ENCODE measurements at regions not wholly inside any gene's neighbourhood (a gene's known extent, or its start where the extent isn't known, plus 50 kb on each side); places are given as distances from the start of the nearest gene placed in this dataset.
A peak's percentile ranks its signal among the peaks of the same experiment; 100 is the strongest.

GRCh38 chr3:31406896-31407295, 125.8 kb upstream of the STT3B start:
- Histone ChIP-seq H3K36me3 (ENCODE audit: low read depth) (no peaks in the 10 kb centered on the region), H3F3A (ENCODE audit: insufficient read depth) (no peaks in the 10 kb centered on the region), H3K4me3 (no peak overlapping the region), H4K20me1 (ENCODE audit: insufficient read depth) (no peaks in the 10 kb centered on the region), H3K79me2 (ENCODE audit: insufficient read depth) (no peaks in the 10 kb centered on the region), H3K9me3 (ENCODE audit: low read depth) (no peaks in the 10 kb centered on the region), H3K4me1 (ENCODE audit: insufficient read depth) (peaks cover 6% of the 10 kb centered on the region), H3K9ac (no peak overlapping the region), H3K27me3 (replicated peaks; ENCODE audit: insufficient read depth) (0 out of 2 replicates have a peak, but pooled peaks cover 12% of the 10 kb centered on the region), H3K9me2 (ENCODE audit: insufficient read depth) (no peaks in the 10 kb centered on the region), H3K4me2 (ENCODE audit: unreplicated experiment) (no peak overlapping the region), H3K27ac (no peak overlapping the region), H2AFZ (no peak overlapping the region)
- TF ChIP-seq EZH2phosphoT487 (IDR thresholded peaks at IDR 0.05; ENCODE audit: insufficient read depth, low read depth) (no peak), EZH2 (IDR thresholded peaks at IDR 0.05; ENCODE audit: insufficient read depth, poor library complexity, severe bottlenecking) (no peak)
- in situ Hi-C loops (cut with MboI) = no loop called here
- DNase-seq = no peak
- WGBS, 2 experiments (ENCODE audit: low coverage in 1 of 2, low lambda C conversion rate in 2 of 2, missing lambda C conversion rate in 2 of 2) = 38 to 55% methylated on average over 1 of the region's 1 CpG

GRCh38 chr3:31407665-31408064, 125.1 kb upstream of the STT3B start:
- Histone ChIP-seq H3K4me2 (ENCODE audit: unreplicated experiment) (no peak overlapping the region), H3K9me2 (ENCODE audit: insufficient read depth) (no peaks in the 10 kb centered on the region), H3K79me2 (ENCODE audit: insufficient read depth) (no peaks in the 10 kb centered on the region), H3K27ac (no peak overlapping the region), H3K9me3 (ENCODE audit: low read depth) (no peaks in the 10 kb centered on the region), H3K9ac (no peak overlapping the region), H3K4me3 (no peak overlapping the region), H4K20me1 (ENCODE audit: insufficient read depth) (no peaks in the 10 kb centered on the region), H3F3A (ENCODE audit: insufficient read depth) (no peaks in the 10 kb centered on the region), H3K27me3 (replicated peaks; ENCODE audit: insufficient read depth) (0 out of 2 replicates have a peak, but pooled peaks cover 5% of the 10 kb centered on the region), H3K36me3 (ENCODE audit: low read depth) (no peaks in the 10 kb centered on the region), H3K4me1 (ENCODE audit: insufficient read depth) (peaks cover 6% of the 10 kb centered on the region), H2AFZ (no peak overlapping the region)
- TF ChIP-seq EZH2phosphoT487 (IDR thresholded peaks at IDR 0.05; ENCODE audit: insufficient read depth, low read depth) (no peak), EZH2 (IDR thresholded peaks at IDR 0.05; ENCODE audit: insufficient read depth, poor library complexity, severe bottlenecking) (no peak)
- in situ Hi-C loops (cut with MboI) = no loop called here
- peak; percentile 53 for DNase-seq
- 39 to 40% methylated on average over 4 of the region's 4 CpGs for WGBS, 2 experiments (ENCODE audit: low coverage in 1 of 2, low lambda C conversion rate in 2 of 2, missing lambda C conversion rate in 2 of 2)

GRCh38 chr3:31408720-31409119, 124.0 kb upstream of the STT3B start:
- H3K9me3 ChIP-seq (ENCODE audit: low read depth) = no peaks in the 10 kb centered on the region
- H3K4me1 ChIP-seq (ENCODE audit: insufficient read depth) = peaks cover 10% of the 10 kb centered on the region
- H3K27ac ChIP-seq = no peak overlapping the region
- no peak overlapping the region for H2AFZ ChIP-seq
- TF ChIP-seq EZH2 (IDR thresholded peaks at IDR 0.05; ENCODE audit: insufficient read depth, poor library complexity, severe bottlenecking) (no peak), EZH2phosphoT487 (IDR thresholded peaks at IDR 0.05; ENCODE audit: insufficient read depth, low read depth) (no peak)
- H3K9ac ChIP-seq = no peak overlapping the region
- no peaks in the 10 kb centered on the region for H3K36me3 ChIP-seq (ENCODE audit: low read depth)
- no peaks in the 10 kb centered on the region for H4K20me1 ChIP-seq (ENCODE audit: insufficient read depth)
- H3K4me3 ChIP-seq = no peak overlapping the region
- WGBS, 2 experiments (ENCODE audit: low coverage in 1 of 2, low lambda C conversion rate in 2 of 2, missing lambda C conversion rate in 2 of 2) = 78 to 90% methylated on average over 3 of the region's 3 CpGs
- H3F3A ChIP-seq (ENCODE audit: insufficient read depth) = no peaks in the 10 kb centered on the region
- in situ Hi-C loops (cut with MboI) = no loop called here
- DNase-seq = no peak
- H3K79me2 ChIP-seq (ENCODE audit: insufficient read depth) = no peaks in the 10 kb centered on the region
- 0 out of 2 replicates have a peak, but pooled peaks cover under 1% of the 10 kb centered on the region for H3K27me3 ChIP-seq (replicated peaks; ENCODE audit: insufficient read depth)
- no peak overlapping the region for H3K4me2 ChIP-seq (ENCODE audit: unreplicated experiment)
- H3K9me2 ChIP-seq (ENCODE audit: insufficient read depth) = no peaks in the 10 kb centered on the region

- in situ Hi-C loops (cut with MboI) = no loop called here
- H3K4me3 ChIP-seq = no peak overlapping the region
- H3F3A ChIP-seq (ENCODE audit: insufficient read depth) = no peaks in the 10 kb centered on the region
- no peaks in the 10 kb centered on the region for H3K9me2 ChIP-seq (ENCODE audit: insufficient read depth)
- DNase-seq = no peak
- no peak overlapping the region for H3K9ac ChIP-seq
- H3K27ac ChIP-seq = no peak overlapping the region
- no peaks in the 10 kb centered on the region for H3K36me3 ChIP-seq (ENCODE audit: low read depth)
- WGBS, 2 experiments (ENCODE audit: low coverage in 1 of 2, low lambda C conversion rate in 2 of 2, missing lambda C conversion rate in 2 of 2) = 72 to 77% methylated on average over 4 of the region's 4 CpGs
- H3K4me2 ChIP-seq (ENCODE audit: unreplicated experiment) = no peak overlapping the region
- peaks cover 10% of the 10 kb centered on the region for H3K4me1 ChIP-seq (ENCODE audit: insufficient read depth)
- H3K27me3 ChIP-seq (replicated peaks; ENCODE audit: insufficient read depth) = no peaks in the 10 kb centered on the region
- H3K9me3 ChIP-seq (ENCODE audit: low read depth) = no peaks in the 10 kb centered on the region
- H4K20me1 ChIP-seq (ENCODE audit: insufficient read depth) = no peaks in the 10 kb centered on the region
- no peak overlapping the region for H2AFZ ChIP-seq
- TF ChIP-seq EZH2 (IDR thresholded peaks at IDR 0.05; ENCODE audit: insufficient read depth, poor library complexity, severe bottlenecking) (no peak), EZH2phosphoT487 (IDR thresholded peaks at IDR 0.05; ENCODE audit: insufficient read depth, low read depth) (no peak)
- no peaks in the 10 kb centered on the region for H3K79me2 ChIP-seq (ENCODE audit: insufficient read depth)
Measured at GRCh38 chr3:31409389-31409788, 123.3 kb upstream of the STT3B start.

- Histone ChIP-seq H3K9me2 (ENCODE audit: insufficient read depth) (no peaks in the 10 kb centered on the region), H3K4me3 (no peak overlapping the region), H3K79me2 (ENCODE audit: insufficient read depth) (no peaks in the 10 kb centered on the region), H2AFZ (no peak overlapping the region), H4K20me1 (ENCODE audit: insufficient read depth) (no peaks in the 10 kb centered on the region), H3K9ac (no peak overlapping the region), H3K4me2 (ENCODE audit: unreplicated experiment) (no peak overlapping the region), H3K4me1 (ENCODE audit: insufficient read depth) (peaks cover 10% of the 10 kb centered on the region), H3K27me3 (replicated peaks; ENCODE audit: insufficient read depth) (no peaks in the 10 kb centered on the region), H3K27ac (no peak overlapping the region), H3F3A (ENCODE audit: insufficient read depth) (no peaks in the 10 kb centered on the region), H3K36me3 (ENCODE audit: low read depth) (no peaks in the 10 kb centered on the region), H3K9me3 (ENCODE audit: low read depth) (no peaks in the 10 kb centered on the region)
- DNase-seq = no peak
- no peak for TF ChIP-seq EZH2phosphoT487 (IDR thresholded peaks at IDR 0.05; ENCODE audit: insufficient read depth, low read depth)
- no peak for TF ChIP-seq EZH2 (IDR thresholded peaks at IDR 0.05; ENCODE audit: insufficient read depth, poor library complexity, severe bottlenecking)
- in situ Hi-C loops (cut with MboI) = no loop called here
- 84 to 87% methylated on average over 6 of the region's 6 CpGs for WGBS, 2 experiments (ENCODE audit: low coverage in 1 of 2, low lambda C conversion rate in 2 of 2, missing lambda C conversion rate in 2 of 2)
Measured at GRCh38 chr3:31409866-31410265, 122.9 kb upstream of the STT3B start.

Measured in GM23248 (cell line).